ENCODE measurements at regions not wholly inside any gene's neighbourhood (a gene's known extent, or its start where the extent isn't known, plus 50 kb on each side); places are given as distances from the start of the nearest gene placed in this dataset.

- Histone ChIP-seq H3K27me3 (ENCODE audit: low read depth, low read length) (no peaks in the 10 kb centered on the region), H2AFZ (ENCODE audit: low read depth, low read length) (no peak overlapping the region), H3K79me2 (ENCODE audit: low read length) (no peaks in the 10 kb centered on the region), H4K20me1 (ENCODE audit: insufficient read depth, low read length) (no peaks in the 10 kb centered on the region), H3K36me3 (replicated peaks; ENCODE audit: low read depth, low read length) (no peaks in the 10 kb centered on the region), H3K27ac (ENCODE audit: low read length) (no peak overlapping the region), H3K4me1 (ENCODE audit: low read length) (no peaks in the 10 kb centered on the region), H3K4me2 (ENCODE audit: low read length) (no peak overlapping the region), H3K9me3 (ENCODE audit: insufficient read depth, low read length) (no peaks in the 10 kb centered on the region), H3K4me3 (ENCODE audit: low read length) (no peak overlapping the region), H3K9ac (ENCODE audit: low read length) (no peak overlapping the region)
- no peak for TF ChIP-seq EZH2phosphoT487 (IDR thresholded peaks at IDR 0.05; ENCODE audit: low read depth)
- no peak for TF ChIP-seq CTCF (IDR thresholded peaks at IDR 0.05; ENCODE audit: low read depth, low read length)
Measured at GRCh38 chr5:114839360-114839759, 330.3 kb downstream of the TRIM36 start.

- Histone ChIP-seq H3K27ac (ENCODE audit: low read length) (no peak overlapping the region), H2AFZ (ENCODE audit: low read depth, low read length) (no peak overlapping the region), H3K4me2 (ENCODE audit: low read length) (no peak overlapping the region), H3K4me1 (ENCODE audit: low read length) (no peaks in the 10 kb centered on the region), H4K20me1 (ENCODE audit: insufficient read depth, low read length) (no peaks in the 10 kb centered on the region), H3K27me3 (ENCODE audit: low read depth, low read length) (no peaks in the 10 kb centered on the region), H3K9ac (ENCODE audit: low read length) (no peak overlapping the region), H3K4me3 (ENCODE audit: low read length) (no peak overlapping the region), H3K9me3 (ENCODE audit: insufficient read depth, low read length) (no peaks in the 10 kb centered on the region), H3K36me3 (replicated peaks; ENCODE audit: low read depth, low read length) (no peaks in the 10 kb centered on the region), H3K79me2 (ENCODE audit: low read length) (no peaks in the 10 kb centered on the region)
- TF ChIP-seq EZH2phosphoT487 (IDR thresholded peaks at IDR 0.05; ENCODE audit: low read depth) (no peak), CTCF (IDR thresholded peaks at IDR 0.05; ENCODE audit: low read depth, low read length) (no peak)
Measured at GRCh38 chr5:114838937-114839336, 330.8 kb downstream of the TRIM36 start.

- no peaks in the 10 kb centered on the region for H4K20me1 ChIP-seq (ENCODE audit: insufficient read depth, low read length)
- no peak overlapping the region for H3K27ac ChIP-seq (ENCODE audit: low read length)
- no peaks in the 10 kb centered on the region for H3K27me3 ChIP-seq (ENCODE audit: low read depth, low read length)
- H3K4me2 ChIP-seq (ENCODE audit: low read length) = no peak overlapping the region
- H3K4me3 ChIP-seq (ENCODE audit: low read length) = no peak overlapping the region
- no peaks in the 10 kb centered on the region for H3K4me1 ChIP-seq (ENCODE audit: low read length)
- H3K9me3 ChIP-seq (ENCODE audit: insufficient read depth, low read length) = no peaks in the 10 kb centered on the region
- H2AFZ ChIP-seq (ENCODE audit: low read depth, low read length) = no peak overlapping the region
- H3K79me2 ChIP-seq (ENCODE audit: low read length) = no peaks in the 10 kb centered on the region
- H3K9ac ChIP-seq (ENCODE audit: low read length) = no peak overlapping the region
- H3K36me3 ChIP-seq (replicated peaks; ENCODE audit: low read depth, low read length) = no peaks in the 10 kb centered on the region
- no peak for TF ChIP-seq CTCF (IDR thresholded peaks at IDR 0.05; ENCODE audit: low read depth, low read length)
- no peak for TF ChIP-seq EZH2phosphoT487 (IDR thresholded peaks at IDR 0.05; ENCODE audit: low read depth)
Measured at GRCh38 chr5:114830114-114830513, 339.6 kb downstream of the TRIM36 start.

GRCh38 chr5:114822863-114823262 lies 346.8 kb downstream of the TRIM36 start:
- TF ChIP-seq EZH2phosphoT487 (IDR thresholded peaks at IDR 0.05; ENCODE audit: low read depth) (no peak), CTCF (IDR thresholded peaks at IDR 0.05; ENCODE audit: low read depth, low read length) (no peak)
- no peak overlapping the region for H3K4me2 ChIP-seq (ENCODE audit: low read length)
- no peaks in the 10 kb centered on the region for H3K79me2 ChIP-seq (ENCODE audit: low read length)
- no peaks in the 10 kb centered on the region for H3K36me3 ChIP-seq (replicated peaks; ENCODE audit: low read depth, low read length)
- H3K4me1 ChIP-seq (ENCODE audit: low read length) = no peaks in the 10 kb centered on the region
- H4K20me1 ChIP-seq (ENCODE audit: insufficient read depth, low read length) = no peaks in the 10 kb centered on the region
- H3K9ac ChIP-seq (ENCODE audit: low read length) = no peak overlapping the region
- H3K4me3 ChIP-seq (ENCODE audit: low read length) = no peak overlapping the region
- H3K27ac ChIP-seq (ENCODE audit: low read length) = no peak overlapping the region
- no peaks in the 10 kb centered on the region for H3K9me3 ChIP-seq (ENCODE audit: insufficient read depth, low read length)
- H2AFZ ChIP-seq (ENCODE audit: low read depth, low read length) = no peak overlapping the region
- H3K27me3 ChIP-seq (ENCODE audit: low read depth, low read length) = no peaks in the 10 kb centered on the region

Data from OCI-LY3 (cell line).